Ishikawa (cell line): ENCODE measurements at regions not wholly inside any gene's neighbourhood (a gene's known extent, or its start where the extent isn't known, plus 50 kb on each side); places are given as distances from the start of the nearest gene placed in this dataset.

Experiments
- CEBPB ChIP-seq: IDR thresholded peaks from 2 replicates; pipeline ENCODE4 v1.6.1; 2012
- CREB1 ChIP-seq: IDR thresholded peaks from 2 replicates; pipeline ENCODE4 v1.6.1; 2012; ENCODE audit warnings: low read depth
- EGR1 ChIP-seq: IDR thresholded peaks from 2 replicates; pipeline ENCODE4 v1.6.1; 2012
- EP300 ChIP-seq: IDR thresholded peaks from 2 replicates; pipeline ENCODE4 v1.6.1; 2012; ENCODE audit warnings: borderline replicate concordance
- FOXM1 ChIP-seq: IDR thresholded peaks from 2 replicates; pipeline ENCODE4 v1.6.1; 2012; ENCODE audit warnings: low read depth, borderline replicate concordance
- NFIC ChIP-seq: IDR thresholded peaks from 2 replicates; pipeline ENCODE4 v1.6.1; 2012
- RAD21 ChIP-seq: IDR thresholded peaks from 2 replicates; pipeline ENCODE4 v1.6.1; 2012; ENCODE audit warnings: low read depth
- TAF1 ChIP-seq: IDR thresholded peaks from 2 replicates; pipeline ENCODE4 v1.6.1; 2012; ENCODE audit warnings: low read depth, mild to moderate bottlenecking
- TCF12 ChIP-seq: IDR thresholded peaks from 2 replicates; pipeline ENCODE4 v1.6.1; 2012; ENCODE audit warnings: low read depth
- TEAD4 ChIP-seq: IDR thresholded peaks from 2 replicates; pipeline ENCODE4 v1.6.1; 2012
- YY1 ChIP-seq: IDR thresholded peaks from 2 replicates; pipeline ENCODE4 v1.6.1; 2012; ENCODE audit warnings: low read depth
- ZBTB7A ChIP-seq: IDR thresholded peaks from 2 replicates; pipeline ENCODE4 v1.6.1; 2012; ENCODE audit warnings: low read depth
- TF ChIP-seq, protein P1 (sequence below): IDR thresholded peaks from 2 replicates; pipeline ENCODE4 v1.6.1; 2012; ENCODE audit warnings: low read depth, mild to moderate bottlenecking
- TF ChIP-seq, protein P2 (sequence below): IDR thresholded peaks from 2 replicates; pipeline ENCODE4 v1.6.1; 2012
- TF ChIP-seq, protein P3 (sequence below): IDR thresholded peaks from 2 replicates; pipeline ENCODE4 v1.6.1; 2012

DNA sequence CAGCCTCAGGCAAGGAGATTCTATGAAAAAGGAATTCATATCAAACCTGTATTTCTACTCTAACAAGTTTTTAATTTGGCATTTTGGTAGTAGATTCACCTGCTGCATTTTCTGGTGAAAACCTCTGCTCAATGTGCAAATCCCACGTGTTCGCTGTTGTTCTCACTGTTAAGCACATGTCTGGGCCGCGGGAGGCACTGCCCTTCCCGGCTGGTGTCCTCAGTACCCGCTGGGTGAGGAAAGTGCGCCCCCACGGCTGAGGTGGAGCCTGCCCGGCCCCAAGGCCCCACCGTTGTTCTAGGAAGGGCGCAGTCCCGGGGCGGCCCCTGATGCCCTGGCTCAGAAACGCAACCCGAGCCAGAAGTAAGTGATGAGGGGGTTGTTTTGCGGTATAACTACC lies 193.4 kb upstream of the VWC2 start:
- no peak for TF ChIP-seq YY1
- no peak for TF ChIP-seq CEBPB
- TF ChIP-seq EP300 = no peak
- no peak for TF ChIP-seq EGR1
- TF ChIP-seq FOXM1 = no peak
- TF ChIP-seq RAD21 = no peak
- no peak for TF ChIP-seq TEAD4
- TF ChIP-seq, protein P1, sequence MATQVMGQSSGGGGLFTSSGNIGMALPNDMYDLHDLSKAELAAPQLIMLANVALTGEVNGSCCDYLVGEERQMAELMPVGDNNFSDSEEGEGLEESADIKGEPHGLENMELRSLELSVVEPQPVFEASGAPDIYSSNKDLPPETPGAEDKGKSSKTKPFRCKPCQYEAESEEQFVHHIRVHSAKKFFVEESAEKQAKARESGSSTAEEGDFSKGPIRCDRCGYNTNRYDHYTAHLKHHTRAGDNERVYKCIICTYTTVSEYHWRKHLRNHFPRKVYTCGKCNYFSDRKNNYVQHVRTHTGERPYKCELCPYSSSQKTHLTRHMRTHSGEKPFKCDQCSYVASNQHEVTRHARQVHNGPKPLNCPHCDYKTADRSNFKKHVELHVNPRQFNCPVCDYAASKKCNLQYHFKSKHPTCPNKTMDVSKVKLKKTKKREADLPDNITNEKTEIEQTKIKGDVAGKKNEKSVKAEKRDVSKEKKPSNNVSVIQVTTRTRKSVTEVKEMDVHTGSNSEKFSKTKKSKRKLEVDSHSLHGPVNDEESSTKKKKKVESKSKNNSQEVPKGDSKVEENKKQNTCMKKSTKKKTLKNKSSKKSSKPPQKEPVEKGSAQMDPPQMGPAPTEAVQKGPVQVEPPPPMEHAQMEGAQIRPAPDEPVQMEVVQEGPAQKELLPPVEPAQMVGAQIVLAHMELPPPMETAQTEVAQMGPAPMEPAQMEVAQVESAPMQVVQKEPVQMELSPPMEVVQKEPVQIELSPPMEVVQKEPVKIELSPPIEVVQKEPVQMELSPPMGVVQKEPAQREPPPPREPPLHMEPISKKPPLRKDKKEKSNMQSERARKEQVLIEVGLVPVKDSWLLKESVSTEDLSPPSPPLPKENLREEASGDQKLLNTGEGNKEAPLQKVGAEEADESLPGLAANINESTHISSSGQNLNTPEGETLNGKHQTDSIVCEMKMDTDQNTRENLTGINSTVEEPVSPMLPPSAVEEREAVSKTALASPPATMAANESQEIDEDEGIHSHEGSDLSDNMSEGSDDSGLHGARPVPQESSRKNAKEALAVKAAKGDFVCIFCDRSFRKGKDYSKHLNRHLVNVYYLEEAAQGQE = no peak
- TF ChIP-seq TCF12 = no peak
- TF ChIP-seq, protein P2, sequence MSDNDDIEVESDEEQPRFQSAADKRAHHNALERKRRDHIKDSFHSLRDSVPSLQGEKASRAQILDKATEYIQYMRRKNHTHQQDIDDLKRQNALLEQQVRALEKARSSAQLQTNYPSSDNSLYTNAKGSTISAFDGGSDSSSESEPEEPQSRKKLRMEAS = no peak

DNA sequence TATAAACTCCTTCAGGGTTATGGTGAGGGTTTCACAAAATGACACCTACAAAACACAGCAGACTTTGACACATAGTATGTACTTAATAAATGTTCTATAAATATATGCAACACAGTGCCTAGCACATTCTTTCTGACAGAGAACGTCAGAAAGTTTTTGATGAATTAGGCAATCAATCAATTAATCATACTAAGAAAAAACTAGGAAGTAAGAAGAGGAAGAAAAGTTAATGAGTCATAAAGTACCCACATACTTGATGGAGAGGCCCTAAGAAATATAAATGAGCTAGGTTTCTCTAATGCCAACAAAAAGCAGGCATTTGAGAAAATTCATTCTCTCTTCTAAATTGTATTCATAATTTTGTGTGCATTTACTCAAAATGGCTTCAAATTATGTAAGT lies 192.7 kb upstream of the VWC2 start:
- no peak for TF ChIP-seq CEBPB

DNA sequence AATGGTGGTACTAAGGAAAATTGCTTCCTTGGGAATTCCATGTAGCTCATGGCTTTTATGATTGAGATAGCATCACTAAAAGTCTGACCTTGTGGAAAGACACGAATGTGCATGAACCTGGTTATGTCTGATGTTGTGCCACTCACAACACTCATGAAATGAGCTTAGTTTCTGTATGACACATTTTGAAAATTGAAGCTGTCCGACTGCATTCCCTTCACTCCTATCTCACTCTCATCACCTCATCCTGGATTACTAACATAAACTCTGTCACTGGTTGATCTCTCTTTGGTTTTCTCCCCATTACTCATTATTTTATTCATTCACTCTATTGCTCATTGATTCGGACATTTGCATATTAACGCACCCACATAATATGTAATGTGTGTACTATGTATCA lies 190.0 kb upstream of the VWC2 start:
- TF ChIP-seq, protein P3, sequence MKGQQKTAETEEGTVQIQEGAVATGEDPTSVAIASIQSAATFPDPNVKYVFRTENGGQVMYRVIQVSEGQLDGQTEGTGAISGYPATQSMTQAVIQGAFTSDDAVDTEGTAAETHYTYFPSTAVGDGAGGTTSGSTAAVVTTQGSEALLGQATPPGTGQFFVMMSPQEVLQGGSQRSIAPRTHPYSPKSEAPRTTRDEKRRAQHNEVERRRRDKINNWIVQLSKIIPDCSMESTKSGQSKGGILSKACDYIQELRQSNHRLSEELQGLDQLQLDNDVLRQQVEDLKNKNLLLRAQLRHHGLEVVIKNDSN = no peak
- TF ChIP-seq CREB1 (no peak), TEAD4 (no peak), ZBTB7A (no peak), EP300 (no peak), TAF1 (no peak), TCF12 (no peak), FOXM1 (no peak), CEBPB (no peak), NFIC (no peak)
- TF ChIP-seq, protein P1 = no peak

DNA sequence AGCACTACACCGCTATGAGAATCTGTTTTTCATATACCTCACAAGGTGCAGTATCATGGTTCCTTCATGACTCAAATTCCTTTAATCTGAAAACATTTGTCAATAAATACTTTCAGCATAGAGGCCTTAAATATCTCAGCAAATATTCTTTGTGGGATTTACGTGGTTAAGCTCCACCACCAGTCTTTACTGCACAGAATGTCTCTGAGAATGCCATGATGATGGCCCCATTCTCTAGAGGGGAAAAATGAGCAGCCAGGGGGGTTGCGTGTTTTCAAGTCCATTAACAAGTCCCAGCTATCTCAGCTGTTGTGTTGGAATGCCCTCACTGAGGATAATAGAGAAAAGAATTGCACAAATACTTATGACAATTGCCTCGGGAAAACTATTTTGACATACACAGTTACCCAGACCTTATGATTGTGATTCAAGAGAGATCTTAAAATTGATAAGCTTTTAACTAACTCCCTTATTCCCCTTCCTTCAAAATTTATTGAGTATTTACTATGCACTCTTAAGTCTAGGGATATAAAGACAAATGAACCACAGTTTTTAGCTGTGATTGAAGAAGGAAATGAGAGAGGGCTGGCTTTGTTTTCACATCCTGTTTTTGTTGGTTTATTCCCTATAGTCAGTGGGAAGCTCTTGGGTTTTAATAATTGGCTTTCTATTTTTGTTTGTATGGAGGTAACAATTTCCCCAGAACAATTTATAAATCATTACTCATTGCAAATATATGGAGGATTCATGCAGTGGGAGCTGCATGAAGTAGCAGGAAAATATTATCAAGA lies 176.5 kb upstream of the VWC2 start:
- no peak for TF ChIP-seq TEAD4
- no peak for TF ChIP-seq CEBPB
- TF ChIP-seq, protein P1 = no peak
- no peak for TF ChIP-seq CREB1
- no peak for TF ChIP-seq NFIC
- TF ChIP-seq EP300 = no peak
- no peak for TF ChIP-seq TCF12
- TF ChIP-seq, protein P3 = no peak
- TF ChIP-seq RAD21 = no peak
- no peak for TF ChIP-seq TAF1
- TF ChIP-seq YY1 = no peak
- TF ChIP-seq, protein P2 = no peak
- no peak for TF ChIP-seq FOXM1
- TF ChIP-seq EGR1 = no peak
- no peak for TF ChIP-seq ZBTB7A
